SU-DHL-6 (cell line): ENCODE measurements at regions not wholly inside any gene's neighbourhood (a gene's known extent, or its start where the extent isn't known, plus 50 kb on each side); places are given as distances from the start of the nearest gene placed in this dataset.
"Not testable (repeated sequence)": the region's sequence is repeated elsewhere in the genome, so short reads cannot be mapped to it uniquely, and the experiment has no call there.

Experiments used
- H2AFZ ChIP-seq: fragments of 200-600 bp; sonication (generic); 2 replicates; pipeline ENCODE4 v1.6.1; 2014; ENCODE audit warnings: low read depth, mild to moderate bottlenecking, moderate library complexity, mixed read lengths, antibody characterized with exemption, low read length; ENCODE audit not compliant: severe bottlenecking
- H3F3A ChIP-seq: fragments of 200-600 bp; shearing (Covaris generic); 2 replicates; pipeline ENCODE4 v1.6.0; 2016; ENCODE audit warnings: antibody characterized with exemption, mild to moderate bottlenecking; ENCODE audit not compliant: insufficient read depth
- H3K27ac ChIP-seq: fragments of 200-600 bp; sonication (generic); 2 replicates; pipeline ENCODE4 v1.5.1; 2016; ENCODE audit warnings: low read depth, mild to moderate bottlenecking, low read length, moderate library complexity, mixed read lengths
- H3K27me3 ChIP-seq: fragments of 200-600 bp; sonication (generic), shearing (Covaris generic); 2 replicates; pipeline ENCODE4 v1.6.0; 2014; ENCODE audit warnings: mild to moderate bottlenecking, low read length
- H3K36me3 ChIP-seq: fragments of 200-600 bp; sonication (generic); 2 replicates; pipeline ENCODE4 v1.6.1; 2014; ENCODE audit warnings: mild to moderate bottlenecking, low read length, mixed read lengths
- H3K4me2 ChIP-seq: fragments of 300-600, 200-600 bp; shearing (Covaris generic), sonication (generic); 2 replicates; pipeline ENCODE4 v1.6.0; 2014; ENCODE audit warnings: low read length, low read depth, mild to moderate bottlenecking; ENCODE audit not compliant: poor library complexity, severe bottlenecking
- H3K4me3 ChIP-seq: fragments of 200-600 bp; sonication (generic); 2 replicates; pipeline ENCODE4 v1.5.1; 2014; ENCODE audit warnings: antibody characterized with exemption, low read length, mild to moderate bottlenecking, mixed read lengths; ENCODE audit not compliant: insufficient read depth, poor library complexity, severe bottlenecking
- H3K79me2 ChIP-seq: fragments of 200-600 bp; sonication (generic); 2 replicates; pipeline ENCODE4 v1.6.1; 2014; ENCODE audit warnings: mild to moderate bottlenecking, low read length, moderate library complexity; ENCODE audit not compliant: insufficient read depth
- H3K9ac ChIP-seq: fragments of 200-600 bp; sonication (generic); 2 replicates; pipeline ENCODE4 v1.7.0; 2014; ENCODE audit warnings: mild to moderate bottlenecking, low read length
- H3K9me2 ChIP-seq: fragments of 200-600 bp; sonication (generic); replicated peaks from 2 replicates; pipeline ENCODE4 v1.6.1; 2014; ENCODE audit warnings: low read length; ENCODE audit not compliant: insufficient read depth
- H3K9me3 ChIP-seq: fragments of 200-600 bp; sonication (generic); 2 replicates; pipeline ENCODE4 v1.6.1; 2014; ENCODE audit warnings: low read length, mixed read lengths; ENCODE audit not compliant: insufficient read depth
- H4K20me1 ChIP-seq: fragments of 200-600 bp; sonication (generic); 2 replicates; pipeline ENCODE4 v1.6.1; 2014; ENCODE audit warnings: low read depth, mild to moderate bottlenecking, antibody characterized with exemption, low read length, moderate library complexity, mixed read lengths
- EZH2phosphoT487 ChIP-seq: fragments of 200-600 bp; sonication (generic), shearing (Covaris generic); conservative IDR thresholded peaks from 2 replicates; pipeline ENCODE4 v1.6.1; 2018; ENCODE audit warnings: mild to moderate bottlenecking, antibody characterized with exemption, low read length, moderate library complexity, mixed read lengths
- TF ChIP-seq, protein P1 (sequence below): fragments of 200-600 bp; sonication (generic); IDR thresholded peaks from one replicate; pipeline ENCODE4 v1.5.1; 2017; ENCODE audit warnings: antibody characterized with exemption, mild to moderate bottlenecking, low read length, moderate library complexity; ENCODE audit not compliant: insufficient read depth, poor library complexity, severe bottlenecking

DNA sequence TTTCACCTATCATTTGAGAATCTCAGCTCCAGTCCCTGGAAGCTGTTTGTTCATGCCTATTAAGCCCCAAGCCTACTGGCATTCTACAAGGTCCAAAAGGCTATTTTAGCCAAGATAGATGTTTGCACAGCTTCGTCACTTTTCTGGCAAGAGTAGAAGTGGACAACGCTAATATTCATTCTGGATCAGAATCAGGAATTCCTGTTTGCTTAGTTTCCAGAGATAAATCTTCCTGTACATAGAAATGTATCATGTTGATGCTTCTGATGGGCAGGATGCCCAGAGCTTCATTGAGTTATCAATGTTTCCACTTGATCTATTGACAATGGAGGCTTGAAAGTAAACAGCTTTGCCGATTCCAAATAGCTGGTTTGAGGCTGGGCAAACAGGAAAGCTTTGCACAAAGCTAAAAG lies 260.7 kb upstream of the CA10 start:
- Histone ChIP-seq H3K27ac (no peak overlapping the region), H4K20me1 (no peaks in the 10 kb centered on the region), H3K4me2 (no peak overlapping the region), H2AFZ (no peak overlapping the region), H3K4me3 (no peak overlapping the region), H3K36me3 (no peaks in the 10 kb centered on the region), H3K27me3 (no peaks in the 10 kb centered on the region), H3K9me3 (no peaks in the 10 kb centered on the region), H3K9me2 (no peaks in the 10 kb centered on the region), H3F3A (no peaks in the 10 kb centered on the region), H3K9ac (no peak overlapping the region), H3K79me2 (no peaks in the 10 kb centered on the region)
- TF ChIP-seq, protein P1, sequence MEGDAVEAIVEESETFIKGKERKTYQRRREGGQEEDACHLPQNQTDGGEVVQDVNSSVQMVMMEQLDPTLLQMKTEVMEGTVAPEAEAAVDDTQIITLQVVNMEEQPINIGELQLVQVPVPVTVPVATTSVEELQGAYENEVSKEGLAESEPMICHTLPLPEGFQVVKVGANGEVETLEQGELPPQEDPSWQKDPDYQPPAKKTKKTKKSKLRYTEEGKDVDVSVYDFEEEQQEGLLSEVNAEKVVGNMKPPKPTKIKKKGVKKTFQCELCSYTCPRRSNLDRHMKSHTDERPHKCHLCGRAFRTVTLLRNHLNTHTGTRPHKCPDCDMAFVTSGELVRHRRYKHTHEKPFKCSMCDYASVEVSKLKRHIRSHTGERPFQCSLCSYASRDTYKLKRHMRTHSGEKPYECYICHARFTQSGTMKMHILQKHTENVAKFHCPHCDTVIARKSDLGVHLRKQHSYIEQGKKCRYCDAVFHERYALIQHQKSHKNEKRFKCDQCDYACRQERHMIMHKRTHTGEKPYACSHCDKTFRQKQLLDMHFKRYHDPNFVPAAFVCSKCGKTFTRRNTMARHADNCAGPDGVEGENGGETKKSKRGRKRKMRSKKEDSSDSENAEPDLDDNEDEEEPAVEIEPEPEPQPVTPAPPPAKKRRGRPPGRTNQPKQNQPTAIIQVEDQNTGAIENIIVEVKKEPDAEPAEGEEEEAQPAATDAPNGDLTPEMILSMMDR, result no peak
- TF ChIP-seq EZH2phosphoT487, result no peak

DNA sequence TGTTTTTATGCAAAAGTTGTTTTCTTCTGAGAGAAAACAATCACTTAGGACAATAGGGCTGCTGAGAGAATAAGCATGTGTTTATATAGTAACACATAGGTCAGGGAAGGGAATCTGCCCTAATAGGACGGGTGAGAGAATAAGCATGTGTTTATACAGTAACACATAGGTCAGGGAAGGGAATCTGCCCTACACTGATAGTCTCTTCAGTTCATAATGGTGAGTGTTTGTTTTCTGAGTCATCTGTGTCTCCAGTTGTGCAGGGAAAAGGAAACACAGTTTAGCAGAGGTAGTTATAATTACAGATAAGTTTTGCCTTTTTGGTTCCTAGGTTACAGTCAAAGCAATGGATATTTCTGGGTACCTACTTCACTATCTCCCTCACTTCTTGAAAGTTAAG lies 252.3 kb upstream of the CA10 start:
- TF ChIP-seq, protein P1, result no peak
- TF ChIP-seq EZH2phosphoT487, result no peak
- H3F3A ChIP-seq, result no peaks in the 10 kb centered on the region
- H3K27me3 ChIP-seq, result no peaks in the 10 kb centered on the region
- no peak overlapping the region for H3K4me3 ChIP-seq
- H3K27ac ChIP-seq, result no peak overlapping the region
- no peaks in the 10 kb centered on the region for H3K79me2 ChIP-seq
- no peaks in the 10 kb centered on the region for H4K20me1 ChIP-seq
- H3K4me2 ChIP-seq, result no peak overlapping the region
- H2AFZ ChIP-seq, result no peak overlapping the region
- no peaks in the 10 kb centered on the region for H3K36me3 ChIP-seq
- H3K9me3 ChIP-seq, result no peaks in the 10 kb centered on the region
- no peak overlapping the region for H3K9ac ChIP-seq
- no peaks in the 10 kb centered on the region for H3K9me2 ChIP-seq

DNA sequence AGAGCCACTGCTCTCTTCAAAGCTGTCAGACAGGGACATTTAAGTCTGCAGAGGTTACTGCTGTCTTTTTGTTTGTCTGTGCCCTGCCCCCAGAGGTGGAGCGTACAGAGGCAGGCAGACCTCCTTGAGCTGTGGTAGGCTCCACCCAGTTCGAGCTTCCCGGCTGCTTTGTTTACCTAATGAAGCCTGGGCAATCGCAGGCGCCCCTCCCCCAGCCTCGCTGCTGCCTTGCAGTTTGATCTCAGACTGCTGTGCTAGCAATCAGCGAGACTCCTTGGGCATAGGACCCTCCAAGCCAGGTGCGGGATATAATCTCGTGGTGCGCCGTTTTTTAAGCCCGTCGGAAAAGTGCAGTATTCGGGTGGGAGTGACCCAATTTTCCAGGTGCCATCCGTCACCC lies 250.7 kb upstream of the CA10 start:
- not testable (repeated sequence) for H4K20me1 ChIP-seq, H3K9me3 ChIP-seq, H2AFZ ChIP-seq, H3K27ac ChIP-seq, H3K9me2 ChIP-seq, H3K9ac ChIP-seq, H3K79me2 ChIP-seq, H3K4me3 ChIP-seq, H3K36me3 ChIP-seq, H3K4me2 ChIP-seq, H3K27me3 ChIP-seq, H3F3A ChIP-seq

DNA sequence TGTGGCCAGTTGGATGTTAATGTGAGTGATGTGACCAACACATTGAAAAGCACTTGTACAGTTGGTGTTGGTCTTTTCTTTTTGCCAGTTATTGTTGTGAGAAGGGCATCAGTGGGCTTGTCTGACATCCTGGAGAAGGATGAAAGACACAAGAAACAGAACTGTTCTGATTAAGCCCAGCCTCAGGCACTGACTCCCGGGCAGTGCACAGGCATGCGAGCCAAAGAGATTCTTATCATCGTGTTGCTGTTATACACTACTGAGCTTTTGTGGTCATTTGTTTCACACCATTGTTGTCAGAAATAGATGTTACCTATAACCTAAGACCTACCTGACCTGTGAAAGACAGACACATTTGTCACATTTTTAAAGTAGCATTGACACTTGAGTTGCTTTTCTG lies 236.8 kb upstream of the CA10 start:
- Histone ChIP-seq H3K79me2 (no peaks in the 10 kb centered on the region), H3K27me3 (no peaks in the 10 kb centered on the region), H3K4me3 (no peak overlapping the region), H3K9ac (no peak overlapping the region), H3K36me3 (no peaks in the 10 kb centered on the region), H4K20me1 (no peaks in the 10 kb centered on the region), H3K9me2 (no peaks in the 10 kb centered on the region), H2AFZ (no peak overlapping the region), H3K4me2 (no peak overlapping the region), H3K27ac (no peak overlapping the region), H3F3A (no peaks in the 10 kb centered on the region), H3K9me3 (no peaks in the 10 kb centered on the region)
- TF ChIP-seq, protein P1, result no peak
- no peak for TF ChIP-seq EZH2phosphoT487
